ENCODE measurements at regions not wholly inside any gene's neighbourhood (a gene's known extent, or its start where the extent isn't known, plus 50 kb on each side); places are given as distances from the start of the nearest gene placed in this dataset.

DNA sequence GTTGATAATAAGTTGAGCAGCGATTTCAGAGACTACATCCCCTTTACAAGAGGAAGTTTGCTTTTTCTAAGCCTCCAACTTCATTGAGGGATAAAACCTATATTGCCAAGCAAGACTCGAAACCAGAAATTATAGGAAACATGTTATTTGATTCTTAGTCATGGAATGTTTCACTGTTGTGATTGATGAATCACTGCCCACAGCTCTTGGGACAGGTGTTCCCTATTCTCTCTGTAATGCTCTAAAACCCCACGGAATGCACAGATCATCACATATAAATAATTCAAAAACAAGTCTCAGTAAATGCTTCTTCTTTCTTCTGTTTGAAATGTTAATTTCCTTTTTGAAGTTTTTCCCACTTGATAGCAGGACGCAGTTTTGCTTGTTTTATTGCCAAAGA, 809.5 kb upstream of the GOT2 start:
- no peak for TF ChIP-seq POLR2A (IDR thresholded peaks at IDR 0.05)
- TF ChIP-seq, protein P1, sequence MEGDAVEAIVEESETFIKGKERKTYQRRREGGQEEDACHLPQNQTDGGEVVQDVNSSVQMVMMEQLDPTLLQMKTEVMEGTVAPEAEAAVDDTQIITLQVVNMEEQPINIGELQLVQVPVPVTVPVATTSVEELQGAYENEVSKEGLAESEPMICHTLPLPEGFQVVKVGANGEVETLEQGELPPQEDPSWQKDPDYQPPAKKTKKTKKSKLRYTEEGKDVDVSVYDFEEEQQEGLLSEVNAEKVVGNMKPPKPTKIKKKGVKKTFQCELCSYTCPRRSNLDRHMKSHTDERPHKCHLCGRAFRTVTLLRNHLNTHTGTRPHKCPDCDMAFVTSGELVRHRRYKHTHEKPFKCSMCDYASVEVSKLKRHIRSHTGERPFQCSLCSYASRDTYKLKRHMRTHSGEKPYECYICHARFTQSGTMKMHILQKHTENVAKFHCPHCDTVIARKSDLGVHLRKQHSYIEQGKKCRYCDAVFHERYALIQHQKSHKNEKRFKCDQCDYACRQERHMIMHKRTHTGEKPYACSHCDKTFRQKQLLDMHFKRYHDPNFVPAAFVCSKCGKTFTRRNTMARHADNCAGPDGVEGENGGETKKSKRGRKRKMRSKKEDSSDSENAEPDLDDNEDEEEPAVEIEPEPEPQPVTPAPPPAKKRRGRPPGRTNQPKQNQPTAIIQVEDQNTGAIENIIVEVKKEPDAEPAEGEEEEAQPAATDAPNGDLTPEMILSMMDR (IDR thresholded peaks at IDR 0.05), result no peak

Data from testis (tissue), 2 donors.